T-helper 17 cell (primary cell): ENCODE measurements at regions not wholly inside any gene's neighbourhood (a gene's known extent, or its start where the extent isn't known, plus 50 kb on each side); places are given as distances from the start of the nearest gene placed in this dataset.

ENCODE experiments used
- ATAC-seq: fragments of 150-1000 bp; cut with Tn5 transposase; 2 replicates; pipeline ENCODE4 v1.10.0; 2021; ENCODE audit warnings: mild to moderate bottlenecking, moderate library complexity
- DNase-seq, 3 donors: peaks; one replicate each; pipeline versions ENCODE4 v3.0.0 to v3.0.0-alpha.2; 2020 to 2021
- H3K9me3 ChIP-seq: one replicate; pipeline ENCODE4 v1.7.0; 2013; ENCODE audit warnings: low read length, mild to moderate bottlenecking; ENCODE audit not compliant: control insufficient read depth, poor library complexity, severe bottlenecking
- H3K27ac Mint-ChIP-seq: one replicate; pipeline ENCODE4 v1.8.0; 2022; ENCODE audit warnings: mild to moderate bottlenecking, moderate library complexity, mixed read lengths
- H3K27me3 Mint-ChIP-seq: one replicate; pipeline ENCODE4 v1.8.0; 2022; ENCODE audit warnings: mixed read lengths
- H3K36me3 Mint-ChIP-seq: one replicate; pipeline ENCODE4 v1.8.0; 2022; ENCODE audit warnings: low read depth, mixed read lengths
- H3K4me1 Mint-ChIP-seq: one replicate; pipeline ENCODE4 v1.8.0; 2022; ENCODE audit warnings: mild to moderate bottlenecking, mixed read lengths
- H3K4me3 Mint-ChIP-seq: one replicate; pipeline ENCODE4 v1.8.0; 2022; ENCODE audit warnings: mild to moderate bottlenecking, moderate library complexity, mixed read lengths

GRCh38 chr13:74927823-74928222, 554.1 kb downstream of the TBC1D4 start:
- Mint-ChIP-seq H3K27me3 (no peaks in the 10 kb centered on the region), H3K4me3 (no peak overlapping the region), H3K4me1 (no peaks in the 10 kb centered on the region), H3K36me3 (no peaks in the 10 kb centered on the region), H3K27ac (no peak overlapping the region)
- no peaks in the 10 kb centered on the region for H3K9me3 ChIP-seq
- ATAC-seq (no peak), DNase-seq (no peak)

GRCh38 chr13:74922963-74923362, 559.0 kb downstream of the TBC1D4 start:
- H3K27me3 Mint-ChIP-seq = no peaks in the 10 kb centered on the region
- H3K9me3 ChIP-seq = no peaks in the 10 kb centered on the region
- H3K4me3 Mint-ChIP-seq = no peak overlapping the region
- H3K36me3 Mint-ChIP-seq = no peaks in the 10 kb centered on the region
- no peak overlapping the region for H3K27ac Mint-ChIP-seq
- H3K4me1 Mint-ChIP-seq = no peaks in the 10 kb centered on the region
- DNase-seq (no peak), ATAC-seq (no peak)

GRCh38 chr13:74921326-74921725, 560.6 kb downstream of the TBC1D4 start:
- H3K36me3 Mint-ChIP-seq = no peaks in the 10 kb centered on the region
- H3K27ac Mint-ChIP-seq = no peak overlapping the region
- DNase-seq (no peak), ATAC-seq (no peak)
- no peaks in the 10 kb centered on the region for H3K27me3 Mint-ChIP-seq
- H3K4me1 Mint-ChIP-seq = no peaks in the 10 kb centered on the region
- H3K9me3 ChIP-seq = no peaks in the 10 kb centered on the region
- no peak overlapping the region for H3K4me3 Mint-ChIP-seq

GRCh38 chr13:74920920-74921319, 561.0 kb downstream of the TBC1D4 start:
- no peaks in the 10 kb centered on the region for H3K36me3 Mint-ChIP-seq
- H3K27ac Mint-ChIP-seq = no peak overlapping the region
- DNase-seq = no peak
- H3K9me3 ChIP-seq = no peaks in the 10 kb centered on the region
- H3K27me3 Mint-ChIP-seq = no peaks in the 10 kb centered on the region
- no peak for ATAC-seq
- no peaks in the 10 kb centered on the region for H3K4me1 Mint-ChIP-seq
- no peak overlapping the region for H3K4me3 Mint-ChIP-seq

GRCh38 chr13:74920361-74920760, 561.6 kb downstream of the TBC1D4 start:
- Mint-ChIP-seq H3K27ac (no peak overlapping the region), H3K27me3 (no peaks in the 10 kb centered on the region)
- ATAC-seq = no peak

GRCh38 chr13:74919914-74920313, 562.1 kb downstream of the TBC1D4 start:
- Mint-ChIP-seq H3K36me3 (no peaks in the 10 kb centered on the region), H3K4me1 (no peaks in the 10 kb centered on the region)
- no peak for ATAC-seq

More at GRCh38 chr13:74920361-74920760, 561.6 kb downstream of the TBC1D4 start:
- H3K36me3 Mint-ChIP-seq = no peaks in the 10 kb centered on the region
- DNase-seq = no peak
- no peaks in the 10 kb centered on the region for H3K4me1 Mint-ChIP-seq
- H3K9me3 ChIP-seq = no peaks in the 10 kb centered on the region
- H3K4me3 Mint-ChIP-seq = no peak overlapping the region

GRCh38 chr13:74912898-74913297, 569.1 kb downstream of the TBC1D4 start:
- peaks cover 21% of the 10 kb centered on the region for H3K27me3 Mint-ChIP-seq
- ATAC-seq = no peak

More at GRCh38 chr13:74919914-74920313, 562.1 kb downstream of the TBC1D4 start:
- H3K9me3 ChIP-seq = no peaks in the 10 kb centered on the region
- Mint-ChIP-seq H3K4me3 (no peak overlapping the region), H3K27me3 (no peaks in the 10 kb centered on the region), H3K27ac (no peak overlapping the region)
- no peak for DNase-seq

GRCh38 chr13:74910415-74910814, 571.6 kb downstream of the TBC1D4 start:
- Mint-ChIP-seq H3K27ac (no peak overlapping the region), H3K27me3 (peaks cover 26% of the 10 kb centered on the region)

More at GRCh38 chr13:74912898-74913297, 569.1 kb downstream of the TBC1D4 start:
- H3K4me3 Mint-ChIP-seq = no peak overlapping the region
- no peak for DNase-seq
- no peaks in the 10 kb centered on the region for H3K36me3 Mint-ChIP-seq
- no peaks in the 10 kb centered on the region for H3K9me3 ChIP-seq
- H3K27ac Mint-ChIP-seq = no peak overlapping the region
- no peaks in the 10 kb centered on the region for H3K4me1 Mint-ChIP-seq

GRCh38 chr13:74907788-74908187, 574.2 kb downstream of the TBC1D4 start:
- H3K27ac Mint-ChIP-seq = no peak overlapping the region

More at GRCh38 chr13:74910415-74910814, 571.6 kb downstream of the TBC1D4 start:
- H3K9me3 ChIP-seq = no peaks in the 10 kb centered on the region
- no peak for DNase-seq
- Mint-ChIP-seq H3K4me3 (no peak overlapping the region), H3K36me3 (no peaks in the 10 kb centered on the region), H3K4me1 (peaks cover 2% of the 10 kb centered on the region)
- no peak for ATAC-seq

GRCh38 chr13:74904556-74904955, 577.4 kb downstream of the TBC1D4 start:
- H3K4me3 Mint-ChIP-seq = no peak overlapping the region
- H3K36me3 Mint-ChIP-seq = no peaks in the 10 kb centered on the region
- DNase-seq (no peak), ATAC-seq (no peak)
- no peak overlapping the region for H3K27ac Mint-ChIP-seq
- H3K27me3 Mint-ChIP-seq = peaks cover 21% of the 10 kb centered on the region
- no peaks in the 10 kb centered on the region for H3K9me3 ChIP-seq
- H3K4me1 Mint-ChIP-seq = peaks cover 2% of the 10 kb centered on the region

More at GRCh38 chr13:74907788-74908187, 574.2 kb downstream of the TBC1D4 start:
- peaks cover 20% of the 10 kb centered on the region for H3K27me3 Mint-ChIP-seq
- DNase-seq (no peak), ATAC-seq (no peak)
- no peaks in the 10 kb centered on the region for H3K9me3 ChIP-seq
- peaks cover 2% of the 10 kb centered on the region for H3K4me1 Mint-ChIP-seq
- no peaks in the 10 kb centered on the region for H3K36me3 Mint-ChIP-seq
- H3K4me3 Mint-ChIP-seq = no peak overlapping the region

GRCh38 chr13:74895042-74895796, 586.8 kb downstream of the TBC1D4 start:
- no peaks in the 10 kb centered on the region for H3K9me3 ChIP-seq
- no peak for DNase-seq
- H3K4me1 Mint-ChIP-seq = no peaks in the 10 kb centered on the region
- no peak for ATAC-seq
- H3K36me3 Mint-ChIP-seq = no peaks in the 10 kb centered on the region
- no peak overlapping the region for H3K27ac Mint-ChIP-seq
- H3K4me3 Mint-ChIP-seq = no peak overlapping the region
- peaks cover 19% of the 10 kb centered on the region for H3K27me3 Mint-ChIP-seq

GRCh38 chr13:74892096-74892495, 589.9 kb downstream of the TBC1D4 start:
- ATAC-seq = no peak
- Mint-ChIP-seq H3K4me1 (no peaks in the 10 kb centered on the region), H3K27ac (no peak overlapping the region), H3K27me3 (peaks cover 16% of the 10 kb centered on the region), H3K4me3 (no peak overlapping the region), H3K36me3 (no peaks in the 10 kb centered on the region)
- no peaks in the 10 kb centered on the region for H3K9me3 ChIP-seq
- no peak for DNase-seq

GRCh38 chr13:74891610-74892009, 590.4 kb downstream of the TBC1D4 start:
- Mint-ChIP-seq H3K4me3 (no peak overlapping the region), H3K36me3 (no peaks in the 10 kb centered on the region), H3K27me3 (peaks cover 11% of the 10 kb centered on the region), H3K4me1 (no peaks in the 10 kb centered on the region), H3K27ac (no peak overlapping the region)
- DNase-seq (no peak), ATAC-seq (no peak)
- no peaks in the 10 kb centered on the region for H3K9me3 ChIP-seq

GRCh38 chr13:74889321-74889720, 592.6 kb downstream of the TBC1D4 start:
- Mint-ChIP-seq H3K27ac (no peak overlapping the region), H3K36me3 (no peaks in the 10 kb centered on the region), H3K4me3 (no peak overlapping the region), H3K4me1 (no peaks in the 10 kb centered on the region), H3K27me3 (peaks cover 6% of the 10 kb centered on the region)
- DNase-seq (no peak), ATAC-seq (no peak)
- no peaks in the 10 kb centered on the region for H3K9me3 ChIP-seq
